HCT116 (cell line): ENCODE measurements at regions not wholly inside any gene's neighbourhood (a gene's known extent, or its start where the extent isn't known, plus 50 kb on each side); places are given as distances from the start of the nearest gene placed in this dataset.

Source experiments
- ATAC-seq: fragments of 200-7000 bp; cut with Tn5 transposase; 2 replicates; pipeline ENCODE4 v1.9.1; 2020; ENCODE audit warnings: mild to moderate bottlenecking, moderate library complexity
- BruUV-seq: library from RNA; stranded (reverse); fragments of 400-500 nt; replicated peaks from 2 replicates; lab custom pipeline; 2021; lab: Mats Ljungman, UMichigan
- CTCF ChIA-PET: fragments of 300-600 bp; sonication (Branson Sonifier 250); formaldehyde crosslinking; loops from one replicate; lab custom pipeline; 2021; ENCODE audit warnings: antibody characterized with exemption; lab: Charles Lee
- POLR2A ChIA-PET: fragments of 300-600, 350-600 bp; sonication (Branson Sonifier 250); formaldehyde crosslinking; loops from one replicate; lab custom pipeline; 2021; ENCODE audit warnings: antibody characterized with exemption; lab: Charles Lee
- RAD21 ChIA-PET, 2 experiments: fragments of 300-600 bp; sonication (Branson Sonifier 250); formaldehyde crosslinking; loops; one replicate each; lab custom pipeline; 2023; ENCODE audit warnings: low total read pairs in 2 of 2; ENCODE audit not compliant: uncharacterized antibody in 2 of 2, unreplicated experiment in 2 of 2, low non-redundant PET in 1 of 2; lab: Charles Lee
- DNase-seq: peaks from one replicate; pipeline ENCODE4 v3.0.0-alpha.2; 2010; ENCODE audit warnings: low read depth, low spot score
- H2AFZ ChIP-seq: fragments of 200-600 bp; shearing (Covaris generic), sonication (generic); 2 replicates; pipeline ENCODE4 v1.6.1; 2017; ENCODE audit warnings: low read depth, mixed run types, mixed read lengths, antibody characterized with exemption, low read length; ENCODE audit not compliant: poor library complexity, severe bottlenecking
- H3K27ac ChIP-seq: 2 replicates; pipeline ENCODE4 v1.5.1; 2012; ENCODE audit warnings: low read depth, low read length
- H3K27me3 ChIP-seq: fragments of 200-600 bp; sonication (generic); 2 replicates; pipeline ENCODE4 v1.6.1; 2016; ENCODE audit warnings: mixed run types, low read length, mixed read lengths; ENCODE audit not compliant: insufficient read depth
- H3K36me3 ChIP-seq, 2 experiments: fragments of 200-500 bp in 1 of 2; fragments of 200-600 bp in 1 of 2; sonication (Bioruptor generic) in 1 of 2; sonication (generic) in 1 of 2; 2 replicates each; pipeline versions ENCODE4 v1.5.1 to v1.6.1; 2014 to 2016; ENCODE audit warnings: low read length in 2 of 2, inconsistent platforms in 1 of 2, mixed read lengths in 1 of 2, mixed run types in 1 of 2; ENCODE audit not compliant: insufficient read depth in 2 of 2, control insufficient read depth in 1 of 2
- H3K4me1 ChIP-seq, 2 experiments: fragments of 200-600 bp in 1 of 2; sonication (generic) in 1 of 2; 2 replicates each; pipeline versions ENCODE4 v1.5.1 to v1.6.1; 2012 to 2017; ENCODE audit warnings: low read length in 2 of 2, inconsistent platforms in 1 of 2, mild to moderate bottlenecking in 1 of 2, mixed read lengths in 1 of 2, mixed run types in 1 of 2, moderate library complexity in 1 of 2; ENCODE audit not compliant: insufficient read depth in 2 of 2, control insufficient read depth in 1 of 2
- H3K4me2 ChIP-seq: fragments of 200-600 bp; sonication (generic); 2 replicates; pipeline ENCODE4 v1.6.1; 2017; ENCODE audit warnings: mixed run types, low read length, mixed read lengths
- H3K4me3 ChIP-seq, 2 experiments: fragments of 200-600 bp in 1 of 2; sonication (generic) in 1 of 2; replicated peaks in 1 of 2; 2 replicates each; pipeline ENCODE4 v1.5.1; 2011 to 2016; ENCODE audit warnings: low read length in 2 of 2, control low read depth in 1 of 2, low read depth in 1 of 2, mild to moderate bottlenecking in 1 of 2, mixed read lengths in 1 of 2, mixed run types in 1 of 2
- H3K79me2 ChIP-seq: fragments of 200-600 bp; sonication (generic); 2 replicates; pipeline ENCODE4 v1.6.1; 2017; ENCODE audit warnings: mild to moderate bottlenecking, mixed run types, low read length, moderate library complexity, mixed read lengths; ENCODE audit not compliant: insufficient read depth
- H3K9ac ChIP-seq: fragments of 200-600 bp; sonication (generic); 2 replicates; pipeline ENCODE4 v1.6.1; 2016; ENCODE audit warnings: low read length, mixed read lengths
- H3K9me2 ChIP-seq: fragments of 200-600 bp; sonication (generic), shearing (Covaris generic); 2 replicates; pipeline ENCODE4 v1.6.1; 2017; ENCODE audit warnings: mixed run types, mild to moderate bottlenecking, moderate library complexity; ENCODE audit not compliant: insufficient read depth
- H3K9me3 ChIP-seq, 2 experiments: fragments of 200-500 bp in 1 of 2; fragments of 200-600 bp in 1 of 2; sonication (Bioruptor generic) in 1 of 2; sonication (generic) in 1 of 2; 2 replicates each; pipeline ENCODE4 v1.6.1; 2014 to 2017; ENCODE audit warnings: low read length in 2 of 2, mixed read lengths in 2 of 2, inconsistent platforms in 1 of 2, low read depth in 1 of 2, mild to moderate bottlenecking in 1 of 2, mixed run types in 1 of 2, moderate library complexity in 1 of 2; ENCODE audit not compliant: control insufficient read depth in 1 of 2, insufficient read depth in 1 of 2
- H4K20me1 ChIP-seq: fragments of 200-600 bp; sonication (generic), shearing (Covaris generic); 2 replicates; pipeline ENCODE4 v1.6.1; 2017; ENCODE audit warnings: mixed run types, mild to moderate bottlenecking, moderate library complexity; ENCODE audit not compliant: insufficient read depth
- ATF3 ChIP-seq: IDR thresholded peaks from 2 replicates; pipeline ENCODE4 v1.6.1; 2012
- CBX3 ChIP-seq: IDR thresholded peaks from 2 replicates; pipeline ENCODE4 v1.6.1; 2012; ENCODE audit warnings: low read depth
- EGR1 ChIP-seq: IDR thresholded peaks from 2 replicates; pipeline ENCODE4 v1.6.1; 2012; ENCODE audit warnings: low read depth
- FOSL1 ChIP-seq: IDR thresholded peaks from 2 replicates; pipeline ENCODE4 v1.6.1; 2012; ENCODE audit warnings: low read depth
- MAX ChIP-seq: IDR thresholded peaks from 2 replicates; pipeline ENCODE4 v1.6.1; 2012
- POLR2A ChIP-seq: IDR thresholded peaks from 2 replicates; pipeline ENCODE4 v1.7.0; 2011; ENCODE audit warnings: borderline replicate concordance; ENCODE audit not compliant: insufficient read depth, insufficient read length; ENCODE audit errors: extremely low read depth
- RAD21 ChIP-seq: IDR thresholded peaks from 2 replicates; pipeline ENCODE4 v1.6.1; 2012; ENCODE audit warnings: low read depth, mild to moderate bottlenecking
- TCF7L2 ChIP-seq: IDR thresholded peaks from 2 replicates; pipeline ENCODE4 v1.7.0; 2011; ENCODE audit warnings: borderline replicate concordance, inconsistent platforms; ENCODE audit not compliant: insufficient read depth, insufficient read length; ENCODE audit errors: extremely low read depth
- ZBTB33 ChIP-seq: IDR thresholded peaks from 2 replicates; pipeline ENCODE4 v1.6.1; 2011; ENCODE audit warnings: mild to moderate bottlenecking, low read length, moderate library complexity; ENCODE audit not compliant: insufficient replicate concordance; ENCODE audit errors: extremely low read depth
- intact Hi-C: fragments of 100-400 bp; cut with micrococcal nuclease; formaldehyde crosslinking; loops from 2 replicates; pipeline ENCODE4 v1.10.0; 2022

DNA sequence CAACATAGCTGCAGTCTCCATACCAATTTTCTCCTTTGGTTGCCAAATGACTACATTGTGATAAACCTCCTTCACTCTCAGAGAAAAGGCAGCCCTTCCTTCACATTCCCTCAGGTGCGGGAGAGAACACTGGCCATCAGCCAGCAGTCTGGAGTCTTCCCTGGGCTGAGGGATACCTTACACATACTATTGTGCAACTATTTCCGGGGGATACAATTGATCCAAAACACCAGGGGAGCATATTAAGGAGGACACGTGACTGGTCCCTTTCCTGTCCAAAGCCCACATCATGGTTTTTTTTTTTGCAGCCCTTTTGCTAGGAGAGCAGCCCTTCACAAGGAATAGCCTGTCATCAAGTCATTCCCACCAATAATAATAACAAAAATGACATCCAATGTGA, 172.1 kb upstream of the ZRANB2 start (continued):
- no peak for TF ChIP-seq ZBTB33
- no peak for TF ChIP-seq TCF7L2
- TF ChIP-seq FOSL1 = no peak
- TF ChIP-seq MAX = no peak

GRCh38 chr1:71245246-71245645, 164.4 kb upstream of the ZRANB2 start:
- CTCF ChIA-PET = no interaction called here
- intact Hi-C loops = no loop called here
- Histone ChIP-seq H3K27me3 (no peaks in the 10 kb centered on the region), H3K9me3 (no peaks in the 10 kb centered on the region), H3K36me3 (no peaks in the 10 kb centered on the region), H3K79me2 (no peaks in the 10 kb centered on the region), H4K20me1 (no peaks in the 10 kb centered on the region), H3K4me1 (no peaks in the 10 kb centered on the region), H3K27ac (no peak overlapping the region), H3K9ac (no peak overlapping the region), H2AFZ (no peak overlapping the region), H3K4me3 (no peak overlapping the region), H3K4me2 (no peak overlapping the region), H3K9me2 (no peaks in the 10 kb centered on the region)
- RAD21 ChIA-PET = no interaction called here
- TF ChIP-seq CBX3 (no peak), RAD21 (no peak), ATF3 (no peak), POLR2A (no peak), EGR1 (no peak)
- POLR2A ChIA-PET = no interaction called here
- ATAC-seq = no peak
- no peak for DNase-seq
- no TSS peak for BruUV-seq
